ENCODE measurements at regions not wholly inside any gene's neighbourhood (a gene's known extent, or its start where the extent isn't known, plus 50 kb on each side); places are given as distances from the start of the nearest gene placed in this dataset.

- TF ChIP-seq EP300 (IDR thresholded peaks at IDR 0.05) (no peak), CTCF (IDR thresholded peaks at IDR 0.05) (no peak), POLR2A (IDR thresholded peaks at IDR 0.05) (no peak)
- no peaks in the 10 kb centered on the region for H3K9me3 ChIP-seq
- no peak overlapping the region for H3K4me3 ChIP-seq
- H3K4me1 ChIP-seq, result no peaks in the 10 kb centered on the region
- H3K27me3 ChIP-seq, result no peaks in the 10 kb centered on the region
- DNase-seq, result no peak
- WGBS, 2 donors, result 27 to 49% methylated on average over 1 of the region's 1 CpG
- intact Hi-C loops (cut with DNase I), result no loop called here
- H3K36me3 ChIP-seq, result no peaks in the 10 kb centered on the region
- H3K27ac ChIP-seq, result no peak overlapping the region
Observed at GRCh38 chr22:34356481-34356880, 436.2 kb upstream of the LARGE1 start.

DNA sequence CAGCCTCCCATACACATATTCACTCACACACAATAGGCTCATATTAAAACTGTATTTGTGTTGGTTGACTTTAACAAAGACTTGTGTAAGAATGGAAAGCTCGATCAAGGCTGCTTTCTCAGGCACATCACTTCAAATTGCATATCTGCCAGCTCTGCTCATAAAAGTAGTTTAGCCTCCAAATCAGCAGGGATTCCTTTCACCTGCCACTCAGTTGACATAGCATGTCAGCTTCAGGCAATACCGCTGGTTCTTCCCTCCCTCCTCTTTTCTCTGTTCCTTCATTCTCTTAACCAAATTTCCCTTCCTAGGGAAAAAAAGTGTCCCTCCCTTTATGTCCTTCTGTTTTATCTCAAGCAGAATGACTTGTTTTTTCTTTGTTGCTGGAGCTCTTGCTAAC lies 450.4 kb upstream of the LARGE1 start:
- WGBS, 2 donors, result 69 to 81% methylated on average over 2 of the region's 2 CpGs
- H3K27me3 ChIP-seq, result no peaks in the 10 kb centered on the region
- no peak overlapping the region for H3K27ac ChIP-seq
- no peak for TF ChIP-seq POLR2AphosphoS5 (IDR thresholded peaks at IDR 0.05)
- no peak for TF ChIP-seq EP300 (IDR thresholded peaks at IDR 0.05)
- TF ChIP-seq POLR2A (IDR thresholded peaks at IDR 0.05), result no peak
- TF ChIP-seq CTCF (IDR thresholded peaks at IDR 0.05), result no peak
- intact Hi-C loops (cut with DNase I), result no loop called here
- no peaks in the 10 kb centered on the region for H3K4me1 ChIP-seq
- H3K4me3 ChIP-seq, result no peak overlapping the region
- no peak for DNase-seq
- no peaks in the 10 kb centered on the region for H3K36me3 ChIP-seq
- peaks cover 0 to 1% (median 0%) of the 10 kb centered on the region in 4 donors for H3K9me3 ChIP-seq

DNA sequence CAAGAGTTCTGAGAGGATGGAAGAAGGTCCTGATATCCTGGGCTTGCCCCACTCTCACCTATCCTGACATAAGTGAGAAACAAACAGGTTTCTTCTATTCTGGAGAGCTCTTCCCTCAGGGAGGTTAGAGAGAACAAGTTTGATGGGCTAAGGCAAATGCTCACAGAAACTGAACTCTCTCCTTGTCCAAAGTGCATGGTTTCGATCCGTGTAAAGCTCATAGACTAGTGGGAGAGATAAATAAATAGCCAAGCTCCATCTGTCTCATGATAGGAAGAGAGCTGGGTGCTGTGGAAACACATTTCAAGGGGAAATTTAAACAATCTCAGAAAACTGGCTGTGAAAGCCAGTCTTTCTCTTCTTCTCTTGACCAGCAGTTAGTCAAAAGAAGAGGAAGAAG lies 459.5 kb upstream of the LARGE1 start:
- no peak overlapping the region for H3K27ac ChIP-seq
- intact Hi-C loops (cut with DNase I), result no loop called here
- no peaks in the 10 kb centered on the region for H3K4me1 ChIP-seq
- TF ChIP-seq EP300 (IDR thresholded peaks at IDR 0.05) (no peak), POLR2A (IDR thresholded peaks at IDR 0.05) (no peak), CTCF (IDR thresholded peaks at IDR 0.05) (no peak), POLR2AphosphoS5 (IDR thresholded peaks at IDR 0.05) (no peak)
- no peaks in the 10 kb centered on the region for H3K27me3 ChIP-seq
- 70 to 78% methylated on average over 2 of the region's 2 CpGs for WGBS, 2 donors
- no peak overlapping the region for H3K4me3 ChIP-seq
- no peaks in the 10 kb centered on the region for H3K9me3 ChIP-seq
- no peaks in the 10 kb centered on the region for H3K36me3 ChIP-seq
- DNase-seq, result no peak

DNA sequence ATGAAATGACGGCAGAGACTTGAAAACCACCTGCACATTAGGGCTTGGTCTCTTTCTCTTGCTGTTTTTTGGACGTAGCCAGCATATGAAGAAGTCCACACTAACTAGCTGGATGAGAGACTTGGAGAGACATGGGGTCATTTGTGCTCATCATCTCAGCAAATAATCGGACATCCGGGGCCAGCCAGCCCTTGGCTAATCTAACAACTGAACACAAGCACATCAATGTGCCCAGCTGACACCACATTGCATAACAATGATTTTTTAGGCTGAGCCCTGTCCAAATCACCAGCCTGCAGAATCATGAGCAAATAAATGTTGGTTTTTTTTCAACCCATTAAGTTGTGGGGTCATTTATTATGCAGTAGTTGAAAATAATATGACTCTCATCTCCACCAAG lies 460.3 kb upstream of the LARGE1 start:
- WGBS, 2 donors, result 83 to 85% methylated on average over 4 of the region's 4 CpGs
- no peaks in the 10 kb centered on the region for H3K36me3 ChIP-seq
- no peaks in the 10 kb centered on the region for H3K27me3 ChIP-seq
- H3K4me1 ChIP-seq, result no peaks in the 10 kb centered on the region
- intact Hi-C loops (cut with DNase I), result no loop called here
- no peak overlapping the region for H3K27ac ChIP-seq
- DNase-seq, result no peak
- no peak for TF ChIP-seq POLR2AphosphoS5 (IDR thresholded peaks at IDR 0.05)
- TF ChIP-seq CTCF (IDR thresholded peaks at IDR 0.05), result no peak
- no peak for TF ChIP-seq EP300 (IDR thresholded peaks at IDR 0.05)
- no peak for TF ChIP-seq POLR2A (IDR thresholded peaks at IDR 0.05)
- no peaks in the 10 kb centered on the region for H3K9me3 ChIP-seq
- no peak overlapping the region for H3K4me3 ChIP-seq

DNA sequence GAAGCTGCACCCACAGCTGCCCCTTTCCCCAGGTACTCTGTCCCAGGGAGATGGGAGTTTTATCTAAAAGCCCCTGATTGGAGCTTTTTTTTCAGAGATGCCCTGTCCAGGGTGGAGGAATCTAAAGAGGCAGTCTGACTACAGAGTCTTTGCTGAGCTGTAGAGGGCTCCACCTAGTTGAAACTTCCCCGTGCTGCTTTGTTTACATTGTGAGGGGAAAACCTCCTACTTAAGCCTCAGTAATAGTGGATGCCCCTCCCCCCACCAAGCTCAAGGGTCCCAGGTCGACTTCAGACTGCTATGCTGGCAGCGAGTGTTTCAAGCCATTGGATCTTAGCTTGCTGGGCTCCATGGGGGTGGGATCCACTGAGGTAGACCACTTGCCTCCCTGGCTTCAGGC lies 470.1 kb upstream of the LARGE1 start:
- H3K27me3 ChIP-seq, result no peaks in the 10 kb centered on the region

More for the DNA sequence above, 470.1 kb upstream of the LARGE1 start:
- DNase-seq, result no peak
- Histone ChIP-seq H3K4me3 (no peak overlapping the region), H3K27ac (no peak overlapping the region), H3K4me1 (no peaks in the 10 kb centered on the region), H3K9me3 (no peaks in the 10 kb centered on the region), H3K36me3 (no peaks in the 10 kb centered on the region)
- WGBS, 2 donors, result 55% methylated on average over 3 of the region's 3 CpGs
- intact Hi-C loops (cut with DNase I), result no loop called here
- TF ChIP-seq POLR2A (IDR thresholded peaks at IDR 0.05), result no peak
